Endodermal cell (in vitro differentiated cells): ENCODE measurements at regions not wholly inside any gene's neighbourhood (a gene's known extent, or its start where the extent isn't known, plus 50 kb on each side); places are given as distances from the start of the nearest gene placed in this dataset.

Experiments
- DNase-seq: peaks from one replicate; pipeline ENCODE4 v3.0.0-alpha.2; 2017
- H3K27ac ChIP-seq: 2 replicates; pipeline ENCODE4 v1.5.1; 2013; ENCODE audit warnings: mild to moderate bottlenecking, low read depth, low read length, moderate library complexity
- H3K27me3 ChIP-seq: 2 replicates; pipeline ENCODE4 v1.6.1; 2013; ENCODE audit warnings: mild to moderate bottlenecking, low read length, moderate library complexity; ENCODE audit not compliant: insufficient read depth, control insufficient read depth, poor library complexity, severe bottlenecking
- H3K36me3 ChIP-seq: 2 replicates; pipeline ENCODE4 v1.7.0; 2013; ENCODE audit warnings: mild to moderate bottlenecking, low read length, moderate library complexity; ENCODE audit not compliant: control insufficient read depth, insufficient read depth
- H3K4me1 ChIP-seq: one replicate; pipeline ENCODE4 v1.7.0; 2013; ENCODE audit warnings: low read length; ENCODE audit not compliant: control insufficient read depth, insufficient read depth
- H3K4me3 ChIP-seq: 2 replicates; pipeline ENCODE4 v1.5.1; 2013; ENCODE audit warnings: mild to moderate bottlenecking, low read length, moderate library complexity
- H3K9ac ChIP-seq: 2 replicates; pipeline ENCODE4 v1.6.1; 2013; ENCODE audit warnings: mild to moderate bottlenecking, low read length, moderate library complexity; ENCODE audit not compliant: poor library complexity, severe bottlenecking; ENCODE audit errors: extremely low read depth
- H3K9me3 ChIP-seq: 2 replicates; pipeline ENCODE4 v1.6.1; 2013; ENCODE audit warnings: mild to moderate bottlenecking, low read length, moderate library complexity; ENCODE audit not compliant: control insufficient read depth
- H3K27ac Mint-ChIP-seq: 2 replicates; pipeline ENCODE4 v1.8.0; 2020; ENCODE audit warnings: mixed read lengths
- H3K27me3 Mint-ChIP-seq: 2 replicates; pipeline ENCODE4 v1.8.0; 2021; ENCODE audit warnings: mild to moderate bottlenecking, mixed read lengths; ENCODE audit not compliant: insufficient read depth
- H3K36me3 Mint-ChIP-seq: 2 replicates; pipeline ENCODE4 v1.8.0; 2020; ENCODE audit warnings: low read depth, mixed read lengths
- H3K4me1 Mint-ChIP-seq: 2 replicates; pipeline ENCODE4 v1.8.0; 2020; ENCODE audit warnings: mixed read lengths
- H3K4me3 Mint-ChIP-seq: 2 replicates; pipeline ENCODE4 v1.8.0; 2020; ENCODE audit warnings: mild to moderate bottlenecking, moderate library complexity, mixed read lengths
- H3K9me3 Mint-ChIP-seq: 2 replicates; pipeline ENCODE4 v1.8.0; 2020; ENCODE audit warnings: mild to moderate bottlenecking, mixed read lengths
- WGBS, 2 experiments: methylation state at CpG; one replicate each; pipeline versions ENCODE4 v1.1.5 to v1.1.7; 2013; ENCODE audit warnings: missing lambda C conversion rate in 2 of 2, mixed read lengths in 1 of 2; ENCODE audit not compliant: insufficient coverage in 1 of 2, insufficient read length in 1 of 2; 5-methylcytosine and 5-hydroxymethylcytosine counted together
- TF ChIP-seq, protein P1 (sequence below): fragments of 200-600 bp; sonication (generic); conservative IDR thresholded peaks from 2 replicates; pipeline ENCODE4 v1.5.0; 2021; ENCODE audit warnings: antibody characterized with exemption, mild to moderate bottlenecking

GRCh38 chr17:74001145-74001544 is 202.3 kb upstream of the RPL38 start:
- Mint-ChIP-seq H3K4me3 (no peak overlapping the region), H3K27me3 (peaks cover 7% of the 10 kb centered on the region), H3K27ac (no peak overlapping the region), H3K9me3 (no peaks in the 10 kb centered on the region), H3K36me3 (no peaks in the 10 kb centered on the region), H3K4me1 (peaks cover 19% of the 10 kb centered on the region)
- Histone ChIP-seq H3K9me3 (no peaks in the 10 kb centered on the region), H3K4me3 (no peak overlapping the region), H3K27ac (no peak overlapping the region), H3K27me3 (no peaks in the 10 kb centered on the region), H3K9ac (no peak overlapping the region), H3K36me3 (no peaks in the 10 kb centered on the region), H3K4me1 (no peaks in the 10 kb centered on the region)
- no peak for DNase-seq
- TF ChIP-seq, protein P1, sequence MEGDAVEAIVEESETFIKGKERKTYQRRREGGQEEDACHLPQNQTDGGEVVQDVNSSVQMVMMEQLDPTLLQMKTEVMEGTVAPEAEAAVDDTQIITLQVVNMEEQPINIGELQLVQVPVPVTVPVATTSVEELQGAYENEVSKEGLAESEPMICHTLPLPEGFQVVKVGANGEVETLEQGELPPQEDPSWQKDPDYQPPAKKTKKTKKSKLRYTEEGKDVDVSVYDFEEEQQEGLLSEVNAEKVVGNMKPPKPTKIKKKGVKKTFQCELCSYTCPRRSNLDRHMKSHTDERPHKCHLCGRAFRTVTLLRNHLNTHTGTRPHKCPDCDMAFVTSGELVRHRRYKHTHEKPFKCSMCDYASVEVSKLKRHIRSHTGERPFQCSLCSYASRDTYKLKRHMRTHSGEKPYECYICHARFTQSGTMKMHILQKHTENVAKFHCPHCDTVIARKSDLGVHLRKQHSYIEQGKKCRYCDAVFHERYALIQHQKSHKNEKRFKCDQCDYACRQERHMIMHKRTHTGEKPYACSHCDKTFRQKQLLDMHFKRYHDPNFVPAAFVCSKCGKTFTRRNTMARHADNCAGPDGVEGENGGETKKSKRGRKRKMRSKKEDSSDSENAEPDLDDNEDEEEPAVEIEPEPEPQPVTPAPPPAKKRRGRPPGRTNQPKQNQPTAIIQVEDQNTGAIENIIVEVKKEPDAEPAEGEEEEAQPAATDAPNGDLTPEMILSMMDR = no peak
- 89 to 94% methylated on average over 5 of the region's 5 CpGs for WGBS, 2 experiments

- H3K27me3 ChIP-seq = no peaks in the 10 kb centered on the region
- no peaks in the 10 kb centered on the region for H3K36me3 Mint-ChIP-seq
- 90 to 95% methylated on average over 5 of the region's 5 CpGs for WGBS, 2 experiments
- peaks cover 19% of the 10 kb centered on the region for H3K4me1 Mint-ChIP-seq
- H3K4me3 ChIP-seq = no peak overlapping the region
- no peaks in the 10 kb centered on the region for H3K9me3 ChIP-seq
- H3K4me3 Mint-ChIP-seq = no peak overlapping the region
- H3K9me3 Mint-ChIP-seq = no peaks in the 10 kb centered on the region
- H3K27ac ChIP-seq = no peak overlapping the region
- H3K27me3 Mint-ChIP-seq = peaks cover 7% of the 10 kb centered on the region
- H3K9ac ChIP-seq = no peak overlapping the region
- no peaks in the 10 kb centered on the region for H3K4me1 ChIP-seq
- H3K27ac Mint-ChIP-seq = no peak overlapping the region
- TF ChIP-seq, protein P1 = no peak
- H3K36me3 ChIP-seq = no peaks in the 10 kb centered on the region
- DNase-seq = no peak
Observed at GRCh38 chr17:74002241-74002640, 201.2 kb upstream of the RPL38 start.

DNA sequence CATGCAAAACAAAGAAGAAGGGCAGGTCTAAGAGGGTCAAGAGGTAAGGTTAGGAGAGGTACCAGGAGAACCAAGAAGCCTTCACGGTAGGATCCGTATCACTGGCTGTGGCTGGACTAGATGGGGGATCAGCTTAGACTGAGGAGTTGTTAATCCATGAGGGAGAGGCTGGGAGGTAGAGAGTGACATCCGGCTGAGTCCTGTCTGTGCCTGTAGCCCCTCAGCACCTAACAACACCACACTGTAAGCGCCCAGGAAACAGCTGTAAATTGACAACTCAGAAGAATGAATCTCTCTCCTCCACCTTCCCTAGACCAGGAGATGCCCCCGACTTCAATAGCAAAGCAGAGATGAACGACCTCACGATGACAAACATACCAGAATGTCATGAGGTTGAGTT is 199.4 kb upstream of the RPL38 start:
- Histone ChIP-seq H3K4me1 (no peaks in the 10 kb centered on the region), H3K36me3 (no peaks in the 10 kb centered on the region), H3K9ac (no peak overlapping the region), H3K4me3 (no peak overlapping the region), H3K27ac (no peak overlapping the region), H3K27me3 (no peaks in the 10 kb centered on the region), H3K9me3 (no peaks in the 10 kb centered on the region)
- TF ChIP-seq, protein P1 = no peak
- Mint-ChIP-seq H3K36me3 (no peaks in the 10 kb centered on the region), H3K4me3 (no peak overlapping the region), H3K27me3 (peaks cover 4% of the 10 kb centered on the region), H3K4me1 (peaks cover 24% of the 10 kb centered on the region), H3K27ac (no peak overlapping the region), H3K9me3 (no peaks in the 10 kb centered on the region)
- no peak for DNase-seq
- 90 to 95% methylated on average over 5 to 7 of the region's 7 CpGs for WGBS, 2 experiments
